ENCODE measurements at regions not wholly inside any gene's neighbourhood (a gene's known extent, or its start where the extent isn't known, plus 50 kb on each side); places are given as distances from the start of the nearest gene placed in this dataset.

DNA sequence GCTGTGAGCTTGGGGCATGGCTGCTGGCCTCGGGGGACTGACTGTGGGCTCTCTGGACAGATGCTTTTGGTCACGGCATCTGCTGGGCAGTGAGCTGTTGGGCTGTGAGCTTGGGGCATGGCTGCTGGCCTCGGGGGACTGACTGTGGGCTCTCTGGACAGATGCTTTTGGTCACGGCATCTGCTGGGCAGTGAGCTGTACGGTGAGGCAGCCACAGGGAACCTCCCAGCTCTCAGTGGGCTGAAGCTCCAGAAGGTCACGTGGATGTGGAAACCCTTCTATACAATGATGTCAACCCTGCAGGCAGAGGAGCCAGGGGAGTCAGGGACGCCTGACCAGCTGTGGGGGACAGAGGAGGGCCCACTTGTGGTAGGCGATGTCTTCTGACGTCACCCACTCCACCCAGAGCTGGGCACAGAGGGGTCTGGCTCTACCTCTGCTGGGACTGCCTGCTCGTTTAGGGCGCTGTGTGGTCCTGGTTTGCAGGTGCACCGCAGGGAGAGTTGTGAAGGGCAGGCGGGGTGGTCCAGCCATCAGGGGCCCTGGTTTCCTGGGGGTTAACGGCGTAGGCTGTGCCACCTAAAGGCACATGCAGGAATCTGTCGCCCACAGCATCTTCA is 1331.3 kb downstream of the BRD1 start (continued):
- TF ChIP-seq, protein P1, sequence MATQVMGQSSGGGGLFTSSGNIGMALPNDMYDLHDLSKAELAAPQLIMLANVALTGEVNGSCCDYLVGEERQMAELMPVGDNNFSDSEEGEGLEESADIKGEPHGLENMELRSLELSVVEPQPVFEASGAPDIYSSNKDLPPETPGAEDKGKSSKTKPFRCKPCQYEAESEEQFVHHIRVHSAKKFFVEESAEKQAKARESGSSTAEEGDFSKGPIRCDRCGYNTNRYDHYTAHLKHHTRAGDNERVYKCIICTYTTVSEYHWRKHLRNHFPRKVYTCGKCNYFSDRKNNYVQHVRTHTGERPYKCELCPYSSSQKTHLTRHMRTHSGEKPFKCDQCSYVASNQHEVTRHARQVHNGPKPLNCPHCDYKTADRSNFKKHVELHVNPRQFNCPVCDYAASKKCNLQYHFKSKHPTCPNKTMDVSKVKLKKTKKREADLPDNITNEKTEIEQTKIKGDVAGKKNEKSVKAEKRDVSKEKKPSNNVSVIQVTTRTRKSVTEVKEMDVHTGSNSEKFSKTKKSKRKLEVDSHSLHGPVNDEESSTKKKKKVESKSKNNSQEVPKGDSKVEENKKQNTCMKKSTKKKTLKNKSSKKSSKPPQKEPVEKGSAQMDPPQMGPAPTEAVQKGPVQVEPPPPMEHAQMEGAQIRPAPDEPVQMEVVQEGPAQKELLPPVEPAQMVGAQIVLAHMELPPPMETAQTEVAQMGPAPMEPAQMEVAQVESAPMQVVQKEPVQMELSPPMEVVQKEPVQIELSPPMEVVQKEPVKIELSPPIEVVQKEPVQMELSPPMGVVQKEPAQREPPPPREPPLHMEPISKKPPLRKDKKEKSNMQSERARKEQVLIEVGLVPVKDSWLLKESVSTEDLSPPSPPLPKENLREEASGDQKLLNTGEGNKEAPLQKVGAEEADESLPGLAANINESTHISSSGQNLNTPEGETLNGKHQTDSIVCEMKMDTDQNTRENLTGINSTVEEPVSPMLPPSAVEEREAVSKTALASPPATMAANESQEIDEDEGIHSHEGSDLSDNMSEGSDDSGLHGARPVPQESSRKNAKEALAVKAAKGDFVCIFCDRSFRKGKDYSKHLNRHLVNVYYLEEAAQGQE (IDR thresholded peaks at IDR 0.05; ENCODE audit: unreplicated experiment): no peak
- TF ChIP-seq POLR2AphosphoS5 (IDR thresholded peaks at IDR 0.05; ENCODE audit: low read depth): no peak

DNA sequence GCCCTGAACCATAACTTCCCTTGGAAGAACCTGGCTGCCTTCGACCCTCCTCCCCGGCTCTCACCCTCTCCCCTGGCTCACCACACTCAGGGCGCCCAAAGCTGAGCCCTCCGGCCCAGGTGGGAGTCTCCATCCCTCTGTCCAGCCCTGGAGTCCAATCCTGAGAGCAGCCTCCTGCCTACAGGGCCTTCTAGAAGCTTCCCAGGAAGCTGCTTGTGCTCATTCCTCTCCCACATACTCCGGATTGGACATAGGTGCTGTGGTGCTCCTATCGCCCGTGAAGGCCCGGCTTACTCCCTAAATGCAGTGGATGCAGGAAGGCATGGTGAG is 1332.0 kb downstream of the BRD1 start:
- Histone ChIP-seq H3K9me2 (ENCODE audit: insufficient read depth) (no peaks in the 10 kb centered on the region), H4K20me1 (replicated peaks; ENCODE audit: insufficient read depth) (no peaks in the 10 kb centered on the region), H3K27me3 (ENCODE audit: insufficient read depth) (peaks cover 14% of the 10 kb centered on the region; the same call in 1 of the 2 replicates), H3K4me3 (no peak overlapping the region), H3K4me2 (no peak overlapping the region), H3F3A (replicated peaks; ENCODE audit: low read depth) (no peaks in the 10 kb centered on the region), H3K79me2 (replicated peaks; ENCODE audit: insufficient read depth) (peaks cover 13% of the 10 kb centered on the region), H3K27ac (ENCODE audit: low read depth) (no peak overlapping the region), H3K36me3 (ENCODE audit: insufficient read depth) (no peaks in the 10 kb centered on the region), H2AFZ (no peak overlapping the region), H3K4me1 (ENCODE audit: insufficient read depth) (peaks cover 8% of the 10 kb centered on the region)
- H3K27ac Mint-ChIP-seq: peak overlapping the region; percentile 43; the same call in 1 of the 2 replicates
- H3K4me3 Mint-ChIP-seq: no peak overlapping the region
- ATAC-seq (no peak), DNase-seq (ENCODE audit: low spot score) (no peak)
- H3K27me3 Mint-ChIP-seq (ENCODE audit: insufficient read depth, low read depth, poor library complexity): peaks cover 10% of the 10 kb centered on the region
- peaks cover 2% of the 10 kb centered on the region; the same call in 1 of the 3 replicates for H3K36me3 Mint-ChIP-seq (ENCODE audit: low read depth)
- H3K9me3 Mint-ChIP-seq: no peaks in the 10 kb centered on the region
- peaks cover 68% of the 10 kb centered on the region for H3K4me1 Mint-ChIP-seq
- no peak for TF ChIP-seq STAT1 (IDR thresholded peaks at IDR 0.05; ENCODE audit: unreplicated experiment)
- no peak for TF ChIP-seq ZNF331 (CRISPR knock-in tag; IDR thresholded peaks at IDR 0.05; ENCODE audit: low read depth)
- no peak for TF ChIP-seq JUNB (IDR thresholded peaks at IDR 0.05; ENCODE audit: unreplicated experiment)
- no peak for TF ChIP-seq EZH2 (IDR thresholded peaks at IDR 0.05; ENCODE audit: low read depth, unreplicated experiment)
- TF ChIP-seq POLR2AphosphoS5 (IDR thresholded peaks at IDR 0.05; ENCODE audit: low read depth): no peak
- TF ChIP-seq, protein P2, sequence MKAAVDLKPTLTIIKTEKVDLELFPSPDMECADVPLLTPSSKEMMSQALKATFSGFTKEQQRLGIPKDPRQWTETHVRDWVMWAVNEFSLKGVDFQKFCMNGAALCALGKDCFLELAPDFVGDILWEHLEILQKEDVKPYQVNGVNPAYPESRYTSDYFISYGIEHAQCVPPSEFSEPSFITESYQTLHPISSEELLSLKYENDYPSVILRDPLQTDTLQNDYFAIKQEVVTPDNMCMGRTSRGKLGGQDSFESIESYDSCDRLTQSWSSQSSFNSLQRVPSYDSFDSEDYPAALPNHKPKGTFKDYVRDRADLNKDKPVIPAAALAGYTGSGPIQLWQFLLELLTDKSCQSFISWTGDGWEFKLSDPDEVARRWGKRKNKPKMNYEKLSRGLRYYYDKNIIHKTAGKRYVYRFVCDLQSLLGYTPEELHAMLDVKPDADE (IDR thresholded peaks at IDR 0.05): no peak
- TF ChIP-seq CREB1 (CRISPR knock-in tag; IDR thresholded peaks at IDR 0.05; ENCODE audit: low read depth): no peak
- TF ChIP-seq, protein P3, sequence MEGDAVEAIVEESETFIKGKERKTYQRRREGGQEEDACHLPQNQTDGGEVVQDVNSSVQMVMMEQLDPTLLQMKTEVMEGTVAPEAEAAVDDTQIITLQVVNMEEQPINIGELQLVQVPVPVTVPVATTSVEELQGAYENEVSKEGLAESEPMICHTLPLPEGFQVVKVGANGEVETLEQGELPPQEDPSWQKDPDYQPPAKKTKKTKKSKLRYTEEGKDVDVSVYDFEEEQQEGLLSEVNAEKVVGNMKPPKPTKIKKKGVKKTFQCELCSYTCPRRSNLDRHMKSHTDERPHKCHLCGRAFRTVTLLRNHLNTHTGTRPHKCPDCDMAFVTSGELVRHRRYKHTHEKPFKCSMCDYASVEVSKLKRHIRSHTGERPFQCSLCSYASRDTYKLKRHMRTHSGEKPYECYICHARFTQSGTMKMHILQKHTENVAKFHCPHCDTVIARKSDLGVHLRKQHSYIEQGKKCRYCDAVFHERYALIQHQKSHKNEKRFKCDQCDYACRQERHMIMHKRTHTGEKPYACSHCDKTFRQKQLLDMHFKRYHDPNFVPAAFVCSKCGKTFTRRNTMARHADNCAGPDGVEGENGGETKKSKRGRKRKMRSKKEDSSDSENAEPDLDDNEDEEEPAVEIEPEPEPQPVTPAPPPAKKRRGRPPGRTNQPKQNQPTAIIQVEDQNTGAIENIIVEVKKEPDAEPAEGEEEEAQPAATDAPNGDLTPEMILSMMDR (conservative IDR thresholded peaks at IDR 0.05; ENCODE audit: low read depth in 2 of 2): no peak
- TF ChIP-seq, protein P1 (IDR thresholded peaks at IDR 0.05; ENCODE audit: unreplicated experiment): no peak
- no peak for TF ChIP-seq NANOG (IDR thresholded peaks at IDR 0.05; ENCODE audit: borderline replicate concordance)
- TF ChIP-seq EZH2phosphoT487 (IDR thresholded peaks at IDR 0.05; ENCODE audit: unreplicated experiment): no peak
- no peak for TF ChIP-seq ZNF114 (CRISPR knock-in tag; IDR thresholded peaks at IDR 0.05)

Data from GM23338 (cell line).